Epithelial cell of esophagus (primary cell): ENCODE measurements at regions not wholly inside any gene's neighbourhood (a gene's known extent, or its start where the extent isn't known, plus 50 kb on each side); places are given as distances from the start of the nearest gene placed in this dataset.
"Not testable (repeated sequence)": the region's sequence is repeated elsewhere in the genome, so short reads cannot be mapped to it uniquely, and the experiment has no call there.

Experiments
- DNase-seq: peaks from one replicate; pipeline ENCODE4 v3.0.0; 2010; ENCODE audit warnings: low read depth
- H3K4me3 ChIP-seq: 2 replicates; pipeline ENCODE4 v1.5.1; 2011; ENCODE audit warnings: mild to moderate bottlenecking, low read length, control low read depth
- CTCF ChIP-seq: IDR thresholded peaks from 2 replicates; pipeline ENCODE4 v1.5.1; 2011; ENCODE audit warnings: low read depth, mild to moderate bottlenecking, low read length, control low read depth, inconsistent platforms; ENCODE audit not compliant: insufficient read depth; ENCODE audit errors: missing control alignments

DNA sequence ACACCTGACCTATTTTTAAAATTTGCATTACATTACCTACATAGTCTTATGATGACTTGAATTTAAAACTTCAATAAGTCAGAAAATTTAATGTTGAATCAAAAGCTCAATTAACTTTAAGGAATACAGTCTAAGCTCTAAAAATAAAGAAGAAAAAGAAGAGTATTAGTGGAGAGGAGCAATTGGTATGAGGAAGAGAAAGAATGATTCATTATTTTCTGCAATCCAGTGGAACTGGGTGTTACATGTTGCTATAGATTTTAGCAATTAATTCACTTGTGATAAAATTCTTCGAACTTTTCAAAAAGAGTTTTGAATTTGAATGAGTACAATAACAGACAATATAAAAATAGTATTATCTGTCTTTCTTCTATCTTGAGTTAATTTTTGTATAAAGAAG lies 158.9 kb upstream of the POT1 start:
- TF ChIP-seq CTCF = no peak
- peak; percentile 48 for DNase-seq
- H3K4me3 ChIP-seq = no peak overlapping the region

GRCh38 chr7:125085084-125085483 lies 155.5 kb upstream of the POT1 start:
- no peak for DNase-seq
- TF ChIP-seq CTCF = no peak
- no peak overlapping the region for H3K4me3 ChIP-seq

GRCh38 chr7:125084196-125084595 lies 154.6 kb upstream of the POT1 start:
- H3K4me3 ChIP-seq = no peak overlapping the region
- no peak for TF ChIP-seq CTCF
- no peak for DNase-seq

GRCh38 chr7:125074141-125074540 lies 144.5 kb upstream of the POT1 start:
- H3K4me3 ChIP-seq = no peak overlapping the region
- TF ChIP-seq CTCF = no peak
- peak; percentile 89 for DNase-seq

- DNase-seq = no peak
- H3K4me3 ChIP-seq = no peak overlapping the region
- TF ChIP-seq CTCF = no peak
Measured at GRCh38 chr7:125065546-125065945, 135.9 kb upstream of the POT1 start.

GRCh38 chr7:125065001-125065400 lies 135.4 kb upstream of the POT1 start:
- no peak for TF ChIP-seq CTCF

GRCh38 chr7:125061776-125062397 lies 132.3 kb upstream of the POT1 start:
- TF ChIP-seq CTCF = no peak
- no peak overlapping the region for H3K4me3 ChIP-seq
- peak; percentile 85 for DNase-seq

More at GRCh38 chr7:125065001-125065400, 135.4 kb upstream of the POT1 start:
- H3K4me3 ChIP-seq = no peak overlapping the region
- no peak for DNase-seq

GRCh38 chr7:125061083-125061745 lies 131.6 kb upstream of the POT1 start:
- DNase-seq, H3K4me3 ChIP-seq: not testable (repeated sequence)
